LNCAP (cell line): ENCODE measurements at regions not wholly inside any gene's neighbourhood (a gene's known extent, or its start where the extent isn't known, plus 50 kb on each side); places are given as distances from the start of the nearest gene placed in this dataset.

ENCODE experiments used
- TF ChIP-seq, protein P1 (sequence below): fragments of 450-650 bp; IDR thresholded peaks from 2 replicates; pipeline ENCODE4 v1.5.1; 2017; ENCODE audit warnings: mild to moderate bottlenecking

DNA sequence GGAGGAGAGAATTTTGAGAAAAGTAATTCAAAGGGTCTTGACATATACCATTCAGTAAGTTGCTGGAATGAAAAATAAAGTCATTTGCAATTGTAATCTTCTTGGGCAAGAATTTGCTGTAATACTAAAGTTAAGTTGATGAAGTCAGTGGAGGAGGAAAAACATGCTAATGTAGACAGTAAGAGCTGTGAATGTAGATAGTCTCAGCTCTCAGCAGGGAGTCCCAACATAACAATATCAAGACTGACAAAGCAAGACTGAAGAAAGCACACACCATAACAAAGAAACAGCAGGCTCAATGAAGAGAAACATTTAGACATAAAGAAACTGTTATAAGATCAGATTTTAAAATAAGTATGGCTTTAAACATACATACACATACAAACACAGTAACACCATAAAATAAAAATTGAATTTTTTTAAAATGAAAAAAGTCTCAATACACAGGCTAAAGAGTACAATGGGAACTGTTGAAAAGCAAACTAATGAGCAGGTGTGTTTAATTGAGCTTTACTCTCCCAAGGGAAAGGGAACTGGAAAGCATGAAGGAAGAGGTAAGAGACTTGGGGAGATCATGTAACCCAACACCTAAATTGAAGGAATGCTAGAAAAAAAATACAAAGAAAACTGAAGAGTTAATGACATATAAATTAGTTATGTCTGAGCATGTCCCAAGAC, 336.3 kb upstream of the NCAM2 start:
- TF ChIP-seq, protein P1, sequence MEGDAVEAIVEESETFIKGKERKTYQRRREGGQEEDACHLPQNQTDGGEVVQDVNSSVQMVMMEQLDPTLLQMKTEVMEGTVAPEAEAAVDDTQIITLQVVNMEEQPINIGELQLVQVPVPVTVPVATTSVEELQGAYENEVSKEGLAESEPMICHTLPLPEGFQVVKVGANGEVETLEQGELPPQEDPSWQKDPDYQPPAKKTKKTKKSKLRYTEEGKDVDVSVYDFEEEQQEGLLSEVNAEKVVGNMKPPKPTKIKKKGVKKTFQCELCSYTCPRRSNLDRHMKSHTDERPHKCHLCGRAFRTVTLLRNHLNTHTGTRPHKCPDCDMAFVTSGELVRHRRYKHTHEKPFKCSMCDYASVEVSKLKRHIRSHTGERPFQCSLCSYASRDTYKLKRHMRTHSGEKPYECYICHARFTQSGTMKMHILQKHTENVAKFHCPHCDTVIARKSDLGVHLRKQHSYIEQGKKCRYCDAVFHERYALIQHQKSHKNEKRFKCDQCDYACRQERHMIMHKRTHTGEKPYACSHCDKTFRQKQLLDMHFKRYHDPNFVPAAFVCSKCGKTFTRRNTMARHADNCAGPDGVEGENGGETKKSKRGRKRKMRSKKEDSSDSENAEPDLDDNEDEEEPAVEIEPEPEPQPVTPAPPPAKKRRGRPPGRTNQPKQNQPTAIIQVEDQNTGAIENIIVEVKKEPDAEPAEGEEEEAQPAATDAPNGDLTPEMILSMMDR, result no peak

DNA sequence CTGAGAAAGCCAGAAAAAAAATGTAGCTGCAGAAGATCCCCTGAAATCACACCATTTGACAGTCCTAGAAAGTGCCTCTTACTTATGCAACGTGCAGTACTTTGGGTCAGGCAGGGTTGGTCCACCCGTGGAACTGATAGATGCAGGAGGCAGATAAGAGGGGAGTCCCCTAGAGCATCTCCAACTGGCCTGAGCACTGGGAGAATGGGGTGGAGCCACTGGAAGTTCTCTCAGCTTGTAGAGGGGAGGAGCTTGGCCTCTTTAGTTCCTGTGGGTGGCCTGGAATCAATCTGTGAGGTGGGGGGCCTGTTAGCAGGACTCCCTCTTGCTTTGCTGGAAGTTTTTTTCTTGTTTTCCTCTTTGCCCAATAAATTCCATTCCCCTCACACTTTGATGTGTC, 335.7 kb upstream of the NCAM2 start:
- TF ChIP-seq, protein P1, result no peak

DNA sequence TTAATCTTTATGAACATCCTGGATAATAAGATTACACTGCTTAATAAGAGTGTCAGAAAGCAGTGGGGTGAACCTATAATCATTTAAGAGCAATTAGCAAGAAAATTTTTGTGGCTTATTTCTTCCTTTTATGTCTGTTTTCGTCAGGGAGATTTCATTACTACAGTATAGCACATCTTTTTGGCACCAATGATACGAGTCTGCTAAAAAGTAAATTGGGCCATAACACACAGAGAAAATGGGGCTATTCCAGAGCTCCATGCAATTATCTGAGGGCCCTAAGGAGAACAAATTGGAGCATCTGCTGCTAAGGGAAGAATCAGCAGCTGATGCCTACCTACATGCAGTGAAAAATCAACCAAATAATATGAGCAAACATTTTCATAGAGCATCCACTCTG, 330.3 kb upstream of the NCAM2 start:
- TF ChIP-seq, protein P1, result no peak

DNA sequence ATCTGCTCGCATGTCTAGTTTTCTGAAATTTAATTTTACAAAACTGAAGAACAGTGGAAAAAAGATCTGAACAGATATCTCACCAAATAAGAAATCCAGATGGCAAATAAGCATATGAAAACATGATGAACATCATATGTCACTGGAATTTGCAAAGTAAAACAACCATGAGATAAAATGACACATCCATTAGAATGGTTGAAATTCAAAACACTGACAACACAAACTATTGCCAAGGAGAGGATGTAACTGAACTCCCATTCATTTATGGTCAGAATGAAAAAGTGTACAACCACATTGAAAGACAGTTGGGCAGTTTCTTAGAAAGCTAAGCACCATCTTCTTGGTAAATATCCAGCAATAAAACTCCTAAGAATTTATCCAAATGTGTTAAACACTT, 312.7 kb upstream of the NCAM2 start:
- TF ChIP-seq, protein P1, result no peak

DNA sequence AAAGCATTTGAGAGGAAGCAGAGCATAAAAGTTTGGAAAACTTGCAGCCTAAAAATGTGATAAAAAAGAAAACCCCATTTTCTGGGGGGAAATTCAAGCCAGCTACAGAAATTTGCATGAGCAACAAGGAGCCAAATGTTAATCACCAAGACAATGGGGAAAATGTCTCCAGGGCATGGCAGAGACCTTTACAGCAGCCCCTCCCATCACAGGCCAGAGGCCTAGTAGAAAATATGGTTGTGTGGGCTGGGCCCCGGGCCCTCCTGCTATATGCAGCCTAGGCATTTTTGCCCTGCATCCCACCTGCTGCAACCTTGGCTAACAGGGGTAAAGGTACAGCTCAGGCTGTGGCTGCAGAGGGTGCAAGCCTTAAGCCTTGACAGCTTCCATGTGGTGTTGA, 299.6 kb upstream of the NCAM2 start:
- TF ChIP-seq, protein P1, result no peak

DNA sequence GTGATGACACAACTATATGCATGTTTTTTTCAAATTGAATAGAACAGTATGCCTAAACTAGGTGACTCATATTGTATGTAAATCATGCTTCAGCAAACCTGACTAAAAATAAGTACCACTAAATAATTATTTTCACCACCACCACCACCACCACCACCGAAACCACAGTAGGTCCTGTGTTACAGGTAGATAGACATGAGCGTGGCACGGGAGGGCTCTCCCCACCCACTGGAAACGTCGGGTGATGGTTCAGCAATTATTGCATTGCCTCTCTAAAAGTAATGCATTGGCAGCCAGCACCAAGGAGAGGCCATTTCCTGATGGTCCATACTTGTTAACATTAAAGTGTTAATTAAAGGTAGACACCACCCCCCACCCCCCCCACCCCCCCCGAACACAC, 297.0 kb upstream of the NCAM2 start:
- TF ChIP-seq, protein P1, result no peak

DNA sequence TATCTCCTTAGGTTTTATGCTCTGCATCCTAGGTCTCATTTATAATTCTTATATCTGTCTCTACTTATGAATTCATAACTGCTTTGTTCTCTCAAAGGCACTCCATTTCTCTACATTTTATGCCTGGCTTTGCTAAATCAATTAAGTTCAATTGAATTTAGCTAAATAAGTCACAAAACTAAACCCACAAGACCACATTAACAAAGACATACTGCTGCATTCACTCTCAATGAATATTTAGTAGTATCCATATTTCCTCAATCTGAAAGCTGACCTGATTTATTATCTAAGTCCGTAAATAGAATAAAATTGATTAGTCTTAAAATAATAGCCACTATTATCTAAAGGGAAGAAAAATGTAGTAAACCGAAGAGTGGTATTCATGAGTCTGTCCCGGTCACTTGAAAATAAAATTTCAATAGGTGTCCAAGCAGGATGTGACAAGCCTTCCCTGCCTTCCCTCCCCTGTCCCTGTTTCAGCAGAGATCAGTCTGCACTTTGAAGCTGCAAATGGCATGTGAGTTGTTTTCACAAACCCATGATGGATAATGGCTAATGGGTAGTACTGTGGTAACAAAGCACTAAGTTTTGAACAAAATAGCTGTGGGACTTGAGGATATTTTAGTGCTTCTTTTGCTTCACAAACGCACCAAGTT, 295.0 kb upstream of the NCAM2 start:
- TF ChIP-seq, protein P1, result no peak
